Upper lobe of left lung (tissue), 6 donors: ENCODE measurements at regions not wholly inside any gene's neighbourhood (a gene's known extent, or its start where the extent isn't known, plus 50 kb on each side); places are given as distances from the start of the nearest gene placed in this dataset.
A peak's percentile ranks its signal among the peaks of the same experiment; 100 is the strongest.

Experiments used
- ATAC-seq, 2 donors: fragments of 200-7000 bp; cut with Tn5 transposase; one replicate each; pipeline ENCODE4 v1.9.1; 2022; ENCODE audit warnings: mild to moderate bottlenecking in 2 of 2, moderate library complexity in 2 of 2; ENCODE audit not compliant: low FRiP score in 2 of 2
- DNase-seq, 2 donors: peaks; one replicate each; pipeline ENCODE4 v3.0.0-alpha.2; 2019 to 2020
- H3K27ac ChIP-seq, 4 donors: fragments of 200-600 bp; sonication (generic); one replicate each; pipeline ENCODE4 v1.5.1; 2016 to 2019
- H3K27me3 ChIP-seq, 4 donors: fragments of 200-600 bp; sonication (generic); one replicate each; pipeline ENCODE4 v1.5.1; 2017 to 2019
- H3K36me3 ChIP-seq, 4 donors: fragments of 200-600 bp; sonication (generic); one replicate each; pipeline ENCODE4 v1.5.1; 2016 to 2019
- H3K4me1 ChIP-seq, 4 donors: fragments of 200-600 bp; sonication (generic); one replicate each; pipeline ENCODE4 v1.5.1; 2018 to 2019
- H3K4me3 ChIP-seq, 4 donors: fragments of 200-600 bp; sonication (generic); one replicate each; pipeline ENCODE4 v1.5.1; 2017 to 2019; ENCODE audit warnings: mild to moderate bottlenecking in 2 of 4, moderate library complexity in 1 of 4
- H3K9me3 ChIP-seq, 4 donors: fragments of 200-600 bp; sonication (generic); one replicate each; pipeline ENCODE4 v1.5.1; 2018 to 2019
- CTCF ChIP-seq, 6 experiments: fragments of 450-650 bp in 4 of 6; fragments of 200-600 bp in 2 of 6; sonication (generic) in 2 of 6; IDR thresholded peaks; one replicate each; pipeline ENCODE4 v1.5.1; 2016 to 2019; ENCODE audit warnings: antibody characterized with exemption in 6 of 6
- EP300 ChIP-seq, 4 donors: sonication (generic); formaldehyde crosslinking; IDR thresholded peaks; one replicate each; pipeline ENCODE4 v1.5.1; 2017; ENCODE audit warnings: antibody characterized with exemption in 4 of 4, control low read depth in 2 of 4
- POLR2A ChIP-seq, 4 donors: fragments of 450-650 bp; IDR thresholded peaks; one replicate each; pipeline ENCODE4 v1.5.1; 2016 to 2017; ENCODE audit warnings: antibody characterized with exemption in 4 of 4, mild to moderate bottlenecking in 2 of 4
- POLR2AphosphoS5 ChIP-seq, 2 donors: sonication (generic); formaldehyde crosslinking; IDR thresholded peaks; one replicate each; pipeline ENCODE4 v1.5.1; 2017; ENCODE audit warnings: antibody characterized with exemption in 2 of 2
- WGBS, 2 donors: methylation state at CpG; one replicate each; pipeline ENCODE4 v1.1.5; 2017 to 2018; 5-methylcytosine and 5-hydroxymethylcytosine counted together
- donor health status: DM: no; HTN: no; CAD: no; lungs with moderate emphysema.
- donor health status: DM: no; HTN: yes; CAD: no; lungs with severe emphysema.

GRCh38 chr2:16861530-16861929 is 195.9 kb upstream of the CYRIA start:
- H3K36me3 ChIP-seq = no peaks in the 10 kb centered on the region
- TF ChIP-seq CTCF (IDR thresholded peaks at IDR 0.05) = no peak
- no peak for TF ChIP-seq EP300 (IDR thresholded peaks at IDR 0.05)
- TF ChIP-seq POLR2AphosphoS5 (IDR thresholded peaks at IDR 0.05) = no peak
- no peak for TF ChIP-seq POLR2A (IDR thresholded peaks at IDR 0.05)
- H3K27ac ChIP-seq = no peak overlapping the region
- no peaks in the 10 kb centered on the region for H3K4me1 ChIP-seq
- no peak overlapping the region for H3K4me3 ChIP-seq
- no peaks in the 10 kb centered on the region for H3K27me3 ChIP-seq
- H3K9me3 ChIP-seq = no peaks in the 10 kb centered on the region
- peak in 1 of 2 donors; percentile 64 for ATAC-seq
- WGBS, 2 donors = 42 to 57% methylated on average over 2 of the region's 2 CpGs
- no peak for DNase-seq

GRCh38 chr2:16861111-16861510 is 195.5 kb upstream of the CYRIA start:
- Histone ChIP-seq H3K4me3 (no peak overlapping the region), H3K9me3 (no peaks in the 10 kb centered on the region), H3K27me3 (no peaks in the 10 kb centered on the region), H3K27ac (no peak overlapping the region), H3K4me1 (no peaks in the 10 kb centered on the region), H3K36me3 (no peaks in the 10 kb centered on the region)
- WGBS, 2 donors = 41 to 42% methylated on average over 1 of the region's 1 CpG
- no peak for DNase-seq
- ATAC-seq = peak in 1 of 2 donors; percentile 28
- TF ChIP-seq EP300 (IDR thresholded peaks at IDR 0.05) = no peak
- no peak for TF ChIP-seq POLR2A (IDR thresholded peaks at IDR 0.05)
- TF ChIP-seq POLR2AphosphoS5 (IDR thresholded peaks at IDR 0.05) = no peak
- no peak for TF ChIP-seq CTCF (IDR thresholded peaks at IDR 0.05)

- 82 to 97% methylated on average over 1 of the region's 1 CpG for WGBS, 2 donors
- no peak overlapping the region for H3K27ac ChIP-seq
- no peaks in the 10 kb centered on the region for H3K4me1 ChIP-seq
- no peaks in the 10 kb centered on the region for H3K9me3 ChIP-seq
- ATAC-seq (no peak), DNase-seq (no peak)
- no peak overlapping the region for H3K4me3 ChIP-seq
- no peaks in the 10 kb centered on the region for H3K27me3 ChIP-seq
- TF ChIP-seq POLR2AphosphoS5 (IDR thresholded peaks at IDR 0.05) = no peak
- TF ChIP-seq POLR2A (IDR thresholded peaks at IDR 0.05) = no peak
- TF ChIP-seq EP300 (IDR thresholded peaks at IDR 0.05) = no peak
- no peak for TF ChIP-seq CTCF (IDR thresholded peaks at IDR 0.05)
- H3K36me3 ChIP-seq = no peaks in the 10 kb centered on the region
Measured at GRCh38 chr2:16860627-16861026, 195.0 kb upstream of the CYRIA start.

GRCh38 chr2:16855183-16855582 is 189.5 kb upstream of the CYRIA start:
- H3K9me3 ChIP-seq = no peaks in the 10 kb centered on the region
- no peaks in the 10 kb centered on the region for H3K27me3 ChIP-seq
- H3K36me3 ChIP-seq = no peaks in the 10 kb centered on the region
- H3K4me3 ChIP-seq = no peak overlapping the region
- no peak overlapping the region for H3K27ac ChIP-seq
- TF ChIP-seq POLR2AphosphoS5 (IDR thresholded peaks at IDR 0.05) (no peak), CTCF (IDR thresholded peaks at IDR 0.05) (no peak), POLR2A (IDR thresholded peaks at IDR 0.05) (no peak), EP300 (IDR thresholded peaks at IDR 0.05) (no peak)
- ATAC-seq = peak; percentile 21 to 51
- 93 to 98% methylated on average over 11 to 22 of the region's 22 CpGs for WGBS, 2 donors
- no peaks in the 10 kb centered on the region for H3K4me1 ChIP-seq
- peak in 1 of 2 donors; percentile 74 for DNase-seq

GRCh38 chr2:16853088-16853487 is 187.5 kb upstream of the CYRIA start:
- TF ChIP-seq EP300 (IDR thresholded peaks at IDR 0.05) (no peak), CTCF (IDR thresholded peaks at IDR 0.05) (no peak), POLR2A (IDR thresholded peaks at IDR 0.05) (no peak), POLR2AphosphoS5 (IDR thresholded peaks at IDR 0.05) (no peak)
- Histone ChIP-seq H3K4me1 (no peaks in the 10 kb centered on the region), H3K36me3 (no peaks in the 10 kb centered on the region), H3K27me3 (no peaks in the 10 kb centered on the region), H3K9me3 (no peaks in the 10 kb centered on the region), H3K27ac (no peak overlapping the region), H3K4me3 (no peak overlapping the region)
- ATAC-seq (no peak), DNase-seq (no peak)
- 89 to 91% methylated on average over 4 of the region's 4 CpGs for WGBS, 2 donors
